HCT116 (cell line): ENCODE measurements at regions not wholly inside any gene's neighbourhood (a gene's known extent, or its start where the extent isn't known, plus 50 kb on each side); places are given as distances from the start of the nearest gene placed in this dataset.

Source experiments
- ATAC-seq: fragments of 200-7000 bp; cut with Tn5 transposase; 2 replicates; pipeline ENCODE4 v1.9.1; 2020; ENCODE audit warnings: mild to moderate bottlenecking, moderate library complexity
- BruUV-seq: library from RNA; stranded (reverse); fragments of 400-500 nt; replicated peaks from 2 replicates; lab custom pipeline; 2021; lab: Mats Ljungman, UMichigan
- CTCF ChIA-PET: fragments of 300-600 bp; sonication (Branson Sonifier 250); formaldehyde crosslinking; loops from one replicate; lab custom pipeline; 2021; ENCODE audit warnings: antibody characterized with exemption; lab: Charles Lee
- POLR2A ChIA-PET: fragments of 300-600, 350-600 bp; sonication (Branson Sonifier 250); formaldehyde crosslinking; loops from one replicate; lab custom pipeline; 2021; ENCODE audit warnings: antibody characterized with exemption; lab: Charles Lee
- RAD21 ChIA-PET, 2 experiments: fragments of 300-600 bp; sonication (Branson Sonifier 250); formaldehyde crosslinking; loops; one replicate each; lab custom pipeline; 2023; ENCODE audit warnings: low total read pairs in 2 of 2; ENCODE audit not compliant: uncharacterized antibody in 2 of 2, unreplicated experiment in 2 of 2, low non-redundant PET in 1 of 2; lab: Charles Lee
- DNase-seq: peaks from one replicate; pipeline ENCODE4 v3.0.0-alpha.2; 2010; ENCODE audit warnings: low read depth, low spot score
- H2AFZ ChIP-seq: fragments of 200-600 bp; shearing (Covaris generic), sonication (generic); 2 replicates; pipeline ENCODE4 v1.6.1; 2017; ENCODE audit warnings: low read depth, mixed run types, mixed read lengths, antibody characterized with exemption, low read length; ENCODE audit not compliant: poor library complexity, severe bottlenecking
- H3K27ac ChIP-seq: 2 replicates; pipeline ENCODE4 v1.5.1; 2012; ENCODE audit warnings: low read depth, low read length
- H3K27me3 ChIP-seq: fragments of 200-600 bp; sonication (generic); 2 replicates; pipeline ENCODE4 v1.6.1; 2016; ENCODE audit warnings: mixed run types, low read length, mixed read lengths; ENCODE audit not compliant: insufficient read depth
- H3K36me3 ChIP-seq, 2 experiments: fragments of 200-500 bp in 1 of 2; fragments of 200-600 bp in 1 of 2; sonication (Bioruptor generic) in 1 of 2; sonication (generic) in 1 of 2; 2 replicates each; pipeline versions ENCODE4 v1.5.1 to v1.6.1; 2014 to 2016; ENCODE audit warnings: low read length in 2 of 2, inconsistent platforms in 1 of 2, mixed read lengths in 1 of 2, mixed run types in 1 of 2; ENCODE audit not compliant: insufficient read depth in 2 of 2, control insufficient read depth in 1 of 2
- H3K4me1 ChIP-seq, 2 experiments: fragments of 200-600 bp in 1 of 2; sonication (generic) in 1 of 2; 2 replicates each; pipeline versions ENCODE4 v1.5.1 to v1.6.1; 2012 to 2017; ENCODE audit warnings: low read length in 2 of 2, inconsistent platforms in 1 of 2, mild to moderate bottlenecking in 1 of 2, mixed read lengths in 1 of 2, mixed run types in 1 of 2, moderate library complexity in 1 of 2; ENCODE audit not compliant: insufficient read depth in 2 of 2, control insufficient read depth in 1 of 2
- H3K4me2 ChIP-seq: fragments of 200-600 bp; sonication (generic); 2 replicates; pipeline ENCODE4 v1.6.1; 2017; ENCODE audit warnings: mixed run types, low read length, mixed read lengths
- H3K4me3 ChIP-seq, 2 experiments: fragments of 200-600 bp in 1 of 2; sonication (generic) in 1 of 2; replicated peaks in 1 of 2; 2 replicates each; pipeline ENCODE4 v1.5.1; 2011 to 2016; ENCODE audit warnings: low read length in 2 of 2, control low read depth in 1 of 2, low read depth in 1 of 2, mild to moderate bottlenecking in 1 of 2, mixed read lengths in 1 of 2, mixed run types in 1 of 2
- H3K79me2 ChIP-seq: fragments of 200-600 bp; sonication (generic); 2 replicates; pipeline ENCODE4 v1.6.1; 2017; ENCODE audit warnings: mild to moderate bottlenecking, mixed run types, low read length, moderate library complexity, mixed read lengths; ENCODE audit not compliant: insufficient read depth
- H3K9ac ChIP-seq: fragments of 200-600 bp; sonication (generic); 2 replicates; pipeline ENCODE4 v1.6.1; 2016; ENCODE audit warnings: low read length, mixed read lengths
- H3K9me2 ChIP-seq: fragments of 200-600 bp; sonication (generic), shearing (Covaris generic); 2 replicates; pipeline ENCODE4 v1.6.1; 2017; ENCODE audit warnings: mixed run types, mild to moderate bottlenecking, moderate library complexity; ENCODE audit not compliant: insufficient read depth
- H3K9me3 ChIP-seq, 2 experiments: fragments of 200-500 bp in 1 of 2; fragments of 200-600 bp in 1 of 2; sonication (Bioruptor generic) in 1 of 2; sonication (generic) in 1 of 2; 2 replicates each; pipeline ENCODE4 v1.6.1; 2014 to 2017; ENCODE audit warnings: low read length in 2 of 2, mixed read lengths in 2 of 2, inconsistent platforms in 1 of 2, low read depth in 1 of 2, mild to moderate bottlenecking in 1 of 2, mixed run types in 1 of 2, moderate library complexity in 1 of 2; ENCODE audit not compliant: control insufficient read depth in 1 of 2, insufficient read depth in 1 of 2
- H4K20me1 ChIP-seq: fragments of 200-600 bp; sonication (generic), shearing (Covaris generic); 2 replicates; pipeline ENCODE4 v1.6.1; 2017; ENCODE audit warnings: mixed run types, mild to moderate bottlenecking, moderate library complexity; ENCODE audit not compliant: insufficient read depth
- ATF3 ChIP-seq: IDR thresholded peaks from 2 replicates; pipeline ENCODE4 v1.6.1; 2012
- CBX3 ChIP-seq: IDR thresholded peaks from 2 replicates; pipeline ENCODE4 v1.6.1; 2012; ENCODE audit warnings: low read depth
- CEBPB ChIP-seq: IDR thresholded peaks from 2 replicates; pipeline ENCODE4 v1.6.1; 2012; ENCODE audit warnings: low read depth
- EGR1 ChIP-seq: IDR thresholded peaks from 2 replicates; pipeline ENCODE4 v1.6.1; 2012; ENCODE audit warnings: low read depth
- ELF1 ChIP-seq: IDR thresholded peaks from 2 replicates; pipeline ENCODE4 v1.6.1; 2012; ENCODE audit warnings: low read depth, borderline replicate concordance
- EZH2 ChIP-seq: fragments of 200-600 bp; sonication (generic); IDR thresholded peaks from 2 replicates; pipeline ENCODE4 v1.6.1; 2017; ENCODE audit warnings: antibody characterized with exemption, mixed run types
- EZH2phosphoT487 ChIP-seq: fragments of 200-600 bp; IDR thresholded peaks from 2 replicates; pipeline ENCODE4 v1.6.1; 2018; ENCODE audit warnings: antibody characterized with exemption, borderline replicate concordance
- FOSL1 ChIP-seq: IDR thresholded peaks from 2 replicates; pipeline ENCODE4 v1.6.1; 2012; ENCODE audit warnings: low read depth
- JUND ChIP-seq: IDR thresholded peaks from 2 replicates; pipeline ENCODE4 v1.6.1; 2012
- MAX ChIP-seq: IDR thresholded peaks from 2 replicates; pipeline ENCODE4 v1.6.1; 2012
- POLR2A ChIP-seq: IDR thresholded peaks from 2 replicates; pipeline ENCODE4 v1.7.0; 2011; ENCODE audit warnings: borderline replicate concordance; ENCODE audit not compliant: insufficient read depth, insufficient read length; ENCODE audit errors: extremely low read depth
- POLR2AphosphoS5 ChIP-seq: IDR thresholded peaks from 2 replicates; pipeline ENCODE4 v1.6.1; 2011; ENCODE audit warnings: mild to moderate bottlenecking, low read depth, low read length, moderate library complexity
- REST ChIP-seq: IDR thresholded peaks from 2 replicates; pipeline ENCODE4 v1.6.1; 2012; ENCODE audit warnings: low read depth
- SIN3A ChIP-seq: IDR thresholded peaks from 2 replicates; pipeline ENCODE4 v1.6.1; 2012; ENCODE audit warnings: low read depth
- TCF7L2 ChIP-seq: IDR thresholded peaks from 2 replicates; pipeline ENCODE4 v1.7.0; 2011; ENCODE audit warnings: borderline replicate concordance, inconsistent platforms; ENCODE audit not compliant: insufficient read depth, insufficient read length; ENCODE audit errors: extremely low read depth
- YY1 ChIP-seq: IDR thresholded peaks from 2 replicates; pipeline ENCODE4 v1.6.1; 2011; ENCODE audit warnings: low read length, low read depth, moderate library complexity, mild to moderate bottlenecking; ENCODE audit not compliant: insufficient replicate concordance; ENCODE audit errors: extremely low read depth
- ZFX ChIP-seq: fragments of 450-650 bp; IDR thresholded peaks from 2 replicates; pipeline ENCODE4 v1.6.1; 2017
- ZNF274 ChIP-seq: fragments of 200-500 bp; sonication (Bioruptor generic); IDR thresholded peaks from 2 replicates; pipeline ENCODE4 v1.6.1; 2014; ENCODE audit warnings: mild to moderate bottlenecking, low read depth, low read length, inconsistent platforms
- intact Hi-C: fragments of 100-400 bp; cut with micrococcal nuclease; formaldehyde crosslinking; loops from 2 replicates; pipeline ENCODE4 v1.10.0; 2022
- TF ChIP-seq, protein P1 (sequence below): IDR thresholded peaks from 2 replicates; pipeline ENCODE4 v1.6.1; 2011; ENCODE audit warnings: mild to moderate bottlenecking, low read length, moderate library complexity; ENCODE audit not compliant: insufficient replicate concordance; ENCODE audit errors: extremely low read depth

- no peak overlapping the region for H3K4me2 ChIP-seq
- no peak overlapping the region for H3K9ac ChIP-seq
- ChIA-PET RAD21 (no interaction called here), CTCF (no interaction called here), POLR2A (no interaction called here)
- DNase-seq, result no peak
- H3K79me2 ChIP-seq, result no peaks in the 10 kb centered on the region
- no peak overlapping the region for H2AFZ ChIP-seq
- peaks cover 0 to 18% of the 10 kb centered on the region in 2 experiments; a peak in 2 of 4 replicates for H3K9me3 ChIP-seq
- H3K36me3 ChIP-seq, result no peaks in the 10 kb centered on the region
- no TSS peak for BruUV-seq
- no peaks in the 10 kb centered on the region for H4K20me1 ChIP-seq
- ATAC-seq, result no peak
- no peak overlapping the region for H3K27ac ChIP-seq
- no peaks in the 10 kb centered on the region for H3K4me1 ChIP-seq
- no peaks in the 10 kb centered on the region for H3K9me2 ChIP-seq
- H3K4me3 ChIP-seq, result no peak overlapping the region
- H3K27me3 ChIP-seq, result no peaks in the 10 kb centered on the region
- TF ChIP-seq SIN3A (no peak), FOSL1 (no peak), ZNF274 (no peak), POLR2A (no peak), EZH2 (no peak), POLR2AphosphoS5 (no peak), TCF7L2 (no peak), JUND (no peak), ZFX (no peak), YY1 (no peak), EGR1 (no peak), ELF1 (no peak), EZH2phosphoT487 (no peak), REST (no peak), CBX3 (no peak), ATF3 (no peak), MAX (no peak), CEBPB (no peak)
- TF ChIP-seq, protein P1, sequence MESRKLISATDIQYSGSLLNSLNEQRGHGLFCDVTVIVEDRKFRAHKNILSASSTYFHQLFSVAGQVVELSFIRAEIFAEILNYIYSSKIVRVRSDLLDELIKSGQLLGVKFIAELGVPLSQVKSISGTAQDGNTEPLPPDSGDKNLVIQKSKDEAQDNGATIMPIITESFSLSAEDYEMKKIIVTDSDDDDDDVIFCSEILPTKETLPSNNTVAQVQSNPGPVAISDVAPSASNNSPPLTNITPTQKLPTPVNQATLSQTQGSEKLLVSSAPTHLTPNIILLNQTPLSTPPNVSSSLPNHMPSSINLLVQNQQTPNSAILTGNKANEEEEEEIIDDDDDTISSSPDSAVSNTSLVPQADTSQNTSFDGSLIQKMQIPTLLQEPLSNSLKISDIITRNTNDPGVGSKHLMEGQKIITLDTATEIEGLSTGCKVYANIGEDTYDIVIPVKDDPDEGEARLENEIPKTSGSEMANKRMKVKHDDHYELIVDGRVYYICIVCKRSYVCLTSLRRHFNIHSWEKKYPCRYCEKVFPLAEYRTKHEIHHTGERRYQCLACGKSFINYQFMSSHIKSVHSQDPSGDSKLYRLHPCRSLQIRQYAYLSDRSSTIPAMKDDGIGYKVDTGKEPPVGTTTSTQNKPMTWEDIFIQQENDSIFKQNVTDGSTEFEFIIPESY, result no peak
- intact Hi-C loops, result loop anchor here (10.0 kb wide), 1 partner anchor 55 kb away; no protein-coding TSS in a partner anchor
These were observed 1086.4 kb downstream of the CDH8 start for GRCh38 chr16:60949800-60950199.
